ENCODE measurements at regions not wholly inside any gene's neighbourhood (a gene's known extent, or its start where the extent isn't known, plus 50 kb on each side); places are given as distances from the start of the nearest gene placed in this dataset.

DNA sequence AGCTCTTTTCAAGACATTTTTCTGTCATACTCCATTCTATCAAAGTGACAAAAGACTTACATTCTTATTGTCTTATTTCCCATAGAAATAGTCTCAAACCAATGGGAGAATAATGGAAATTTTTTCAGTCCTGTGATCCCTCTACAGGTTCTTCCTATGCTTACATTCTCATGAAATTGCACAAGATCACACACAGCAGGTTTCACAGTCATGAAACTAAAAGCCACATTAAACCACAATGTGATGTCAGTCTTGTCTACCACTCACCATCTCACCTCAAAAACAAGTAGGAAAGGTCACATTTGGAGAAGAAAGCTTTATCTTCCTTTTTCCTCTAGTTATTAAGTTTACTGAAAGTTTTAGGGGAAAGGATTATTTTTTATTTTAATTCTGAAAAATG, 161.0 kb upstream of the RORA start:
- TF ChIP-seq CTCF (IDR thresholded peaks at IDR 0.05) = no peak
- TF ChIP-seq ZFX (IDR thresholded peaks at IDR 0.05; ENCODE audit: borderline replicate concordance) = no peak
